C4-2B (cell line): ENCODE measurements at regions not wholly inside any gene's neighbourhood (a gene's known extent, or its start where the extent isn't known, plus 50 kb on each side); places are given as distances from the start of the nearest gene placed in this dataset.

ENCODE experiments used
- H3K27ac ChIP-seq: fragments of 450-650 bp; 2 replicates; pipeline ENCODE4 v1.5.1; 2017
- CTCF ChIP-seq: fragments of 450-650 bp; conservative IDR thresholded peaks from 2 replicates; pipeline ENCODE4 v1.5.1; 2017; ENCODE audit warnings: mild to moderate bottlenecking
- ZFX ChIP-seq: fragments of 450-650 bp; IDR thresholded peaks from 2 replicates; pipeline ENCODE4 v1.6.1; 2017

- H3K27ac ChIP-seq = no peak overlapping the region
- TF ChIP-seq CTCF = no peak
Measured at GRCh38 chr4:136691607-136692006, 840.7 kb downstream of the PCDH18 start.

GRCh38 chr4:136690360-136690759 lies 841.9 kb downstream of the PCDH18 start:
- TF ChIP-seq ZFX (no peak), CTCF (no peak)
- H3K27ac ChIP-seq = no peak overlapping the region

GRCh38 chr4:136687596-136687995 lies 844.7 kb downstream of the PCDH18 start:
- TF ChIP-seq ZFX = no peak
- no peak for TF ChIP-seq CTCF
- no peak overlapping the region for H3K27ac ChIP-seq

- TF ChIP-seq CTCF (peak; percentile 13; the same call in 1 of the 2 replicates), ZFX (no peak)
- no peak overlapping the region for H3K27ac ChIP-seq
Measured at GRCh38 chr4:136687118-136687517, 845.2 kb downstream of the PCDH18 start.

- no peak overlapping the region for H3K27ac ChIP-seq
- TF ChIP-seq CTCF (no peak), ZFX (no peak)
Measured at GRCh38 chr4:136680761-136681160, 851.5 kb downstream of the PCDH18 start.

- TF ChIP-seq ZFX = no peak
- no peak for TF ChIP-seq CTCF
Measured at GRCh38 chr4:136680271-136680670, 852.0 kb downstream of the PCDH18 start.

GRCh38 chr4:136670265-136670664 lies 862.0 kb downstream of the PCDH18 start:
- H3K27ac ChIP-seq = no peak overlapping the region
- TF ChIP-seq CTCF (no peak), ZFX (no peak)

More at GRCh38 chr4:136680271-136680670, 852.0 kb downstream of the PCDH18 start:
- no peak overlapping the region for H3K27ac ChIP-seq
